MM.1S (cell line): ENCODE measurements at regions not wholly inside any gene's neighbourhood (a gene's known extent, or its start where the extent isn't known, plus 50 kb on each side); places are given as distances from the start of the nearest gene placed in this dataset.

Experiments used
- EZH2 ChIP-seq: fragments of 300-600 bp; sonication (generic); optimal IDR thresholded peaks from 2 replicates; pipeline ENCODE3; 2017; ENCODE audit warnings: low read depth, mild to moderate bottlenecking, antibody characterized with exemption, low read length, mixed read lengths
- TF ChIP-seq, protein P1 (sequence below): fragments of 300-600 bp; sonication (generic); IDR thresholded peaks from 2 replicates; pipeline ENCODE4 v1.5.1; 2016; ENCODE audit warnings: antibody characterized with exemption, low read length, mixed read lengths

DNA sequence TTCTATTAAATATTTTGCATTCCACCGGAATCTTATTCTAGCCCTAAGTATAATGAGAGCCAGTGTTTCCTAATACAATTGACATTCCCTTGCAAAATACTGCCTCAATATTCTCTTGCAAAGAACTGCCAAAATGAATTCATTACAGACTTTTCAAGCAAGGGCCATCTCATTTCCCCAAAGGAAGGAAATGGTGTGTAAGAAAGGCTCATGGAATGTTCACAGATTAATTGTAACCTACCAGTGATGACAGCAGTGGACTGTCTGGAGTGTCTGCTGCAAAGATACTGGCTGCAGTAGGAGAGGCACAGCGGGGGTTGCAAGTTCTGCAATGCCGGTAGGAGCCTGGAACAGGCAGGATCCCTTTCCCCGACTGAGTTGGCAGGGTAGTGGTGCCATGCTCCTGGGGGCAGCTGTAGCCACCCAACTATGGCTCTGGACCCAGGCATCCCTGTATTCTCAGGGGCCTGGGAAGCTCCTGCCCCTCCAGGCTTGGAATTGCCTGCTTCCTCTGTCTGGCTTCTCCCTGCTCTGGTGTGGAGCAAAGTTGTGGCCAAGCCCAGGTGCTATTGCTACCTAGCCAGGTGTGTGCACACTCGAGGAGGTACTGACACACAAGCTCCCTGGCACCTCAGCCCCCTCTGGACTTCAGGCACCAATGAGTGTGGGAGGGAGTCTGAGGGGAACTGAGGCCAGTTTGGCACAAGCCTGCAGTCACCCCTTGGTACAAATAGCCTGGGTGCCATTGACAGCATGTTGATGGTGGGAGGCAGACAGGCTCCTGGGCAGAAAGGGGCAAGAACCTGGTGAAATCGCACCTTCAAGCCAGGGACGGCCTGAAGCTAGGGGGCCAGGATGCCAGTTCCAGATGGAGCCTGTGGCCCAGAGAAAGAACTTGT, 1371.0 kb downstream of the KCNT2 start:
- TF ChIP-seq EZH2: no peak
- TF ChIP-seq, protein P1, sequence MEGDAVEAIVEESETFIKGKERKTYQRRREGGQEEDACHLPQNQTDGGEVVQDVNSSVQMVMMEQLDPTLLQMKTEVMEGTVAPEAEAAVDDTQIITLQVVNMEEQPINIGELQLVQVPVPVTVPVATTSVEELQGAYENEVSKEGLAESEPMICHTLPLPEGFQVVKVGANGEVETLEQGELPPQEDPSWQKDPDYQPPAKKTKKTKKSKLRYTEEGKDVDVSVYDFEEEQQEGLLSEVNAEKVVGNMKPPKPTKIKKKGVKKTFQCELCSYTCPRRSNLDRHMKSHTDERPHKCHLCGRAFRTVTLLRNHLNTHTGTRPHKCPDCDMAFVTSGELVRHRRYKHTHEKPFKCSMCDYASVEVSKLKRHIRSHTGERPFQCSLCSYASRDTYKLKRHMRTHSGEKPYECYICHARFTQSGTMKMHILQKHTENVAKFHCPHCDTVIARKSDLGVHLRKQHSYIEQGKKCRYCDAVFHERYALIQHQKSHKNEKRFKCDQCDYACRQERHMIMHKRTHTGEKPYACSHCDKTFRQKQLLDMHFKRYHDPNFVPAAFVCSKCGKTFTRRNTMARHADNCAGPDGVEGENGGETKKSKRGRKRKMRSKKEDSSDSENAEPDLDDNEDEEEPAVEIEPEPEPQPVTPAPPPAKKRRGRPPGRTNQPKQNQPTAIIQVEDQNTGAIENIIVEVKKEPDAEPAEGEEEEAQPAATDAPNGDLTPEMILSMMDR: no peak
